Activated CD8-positive, alpha-beta memory T cell treated with anti-CD3 and anti-CD28 coated beads for 48 hours (primary cell): ENCODE measurements at regions not wholly inside any gene's neighbourhood (a gene's known extent, or its start where the extent isn't known, plus 50 kb on each side); places are given as distances from the start of the nearest gene placed in this dataset.
"Not testable (repeated sequence)": the region's sequence is repeated elsewhere in the genome, so short reads cannot be mapped to it uniquely, and the experiment has no call there.

Experiments used
- DNase-seq, 3 experiments: peaks; one replicate each; pipeline ENCODE4 v3.0.0-alpha.2; 2020; ENCODE audit warnings: low read depth in 2 of 3, low spot score in 2 of 3

DNA sequence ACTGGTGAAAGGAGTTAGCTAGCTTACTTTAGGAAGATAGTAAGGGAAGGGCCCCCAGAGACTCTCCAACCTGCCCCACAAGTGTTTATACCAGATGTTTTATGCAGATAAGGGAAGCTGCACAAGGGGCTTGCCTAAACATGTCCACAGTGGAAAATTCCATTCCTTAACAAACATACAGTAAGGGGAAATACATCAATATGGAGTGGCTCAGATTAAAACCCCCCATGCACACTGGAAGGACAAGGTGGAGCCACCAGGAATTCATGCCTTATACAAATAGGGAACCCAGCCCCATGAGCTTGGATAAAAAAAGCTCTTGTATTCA lies 106.3 kb upstream of the GPBP1 start:
- DNase-seq = no peak

DNA sequence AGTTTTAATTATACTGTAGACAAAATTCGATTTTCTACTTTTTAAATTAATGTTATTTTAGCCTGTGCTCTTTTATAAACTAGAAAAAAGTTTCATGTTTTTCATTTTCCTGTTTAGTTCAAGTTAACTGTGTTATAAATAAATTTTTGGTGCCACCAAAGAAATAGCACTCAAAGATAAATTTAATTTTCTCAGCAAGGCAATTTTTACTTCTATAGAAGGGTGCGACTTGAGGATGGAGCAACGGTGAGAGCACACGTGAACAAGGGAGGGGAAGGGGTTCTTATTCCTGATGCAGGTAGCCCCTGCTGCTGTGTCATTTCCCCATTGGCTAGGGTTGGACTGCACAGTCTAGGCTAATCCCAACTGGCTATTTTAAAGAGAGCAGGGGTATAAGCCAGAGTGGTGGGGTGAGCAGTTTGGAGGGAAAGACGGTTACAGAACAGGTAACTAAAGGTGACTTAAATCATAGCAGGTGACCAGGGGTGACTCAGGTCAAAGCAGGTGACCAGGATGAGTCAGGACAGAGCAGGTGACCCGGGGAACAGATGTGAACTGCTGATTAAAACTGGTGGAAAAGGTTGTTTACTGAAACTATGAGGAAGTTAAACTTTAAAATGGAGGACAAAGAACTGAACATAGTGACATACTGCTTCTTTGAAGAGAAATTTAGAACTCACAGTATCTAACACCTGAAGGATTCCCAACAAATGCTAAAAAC lies 104.6 kb upstream of the GPBP1 start:
- no peak for DNase-seq

DNA sequence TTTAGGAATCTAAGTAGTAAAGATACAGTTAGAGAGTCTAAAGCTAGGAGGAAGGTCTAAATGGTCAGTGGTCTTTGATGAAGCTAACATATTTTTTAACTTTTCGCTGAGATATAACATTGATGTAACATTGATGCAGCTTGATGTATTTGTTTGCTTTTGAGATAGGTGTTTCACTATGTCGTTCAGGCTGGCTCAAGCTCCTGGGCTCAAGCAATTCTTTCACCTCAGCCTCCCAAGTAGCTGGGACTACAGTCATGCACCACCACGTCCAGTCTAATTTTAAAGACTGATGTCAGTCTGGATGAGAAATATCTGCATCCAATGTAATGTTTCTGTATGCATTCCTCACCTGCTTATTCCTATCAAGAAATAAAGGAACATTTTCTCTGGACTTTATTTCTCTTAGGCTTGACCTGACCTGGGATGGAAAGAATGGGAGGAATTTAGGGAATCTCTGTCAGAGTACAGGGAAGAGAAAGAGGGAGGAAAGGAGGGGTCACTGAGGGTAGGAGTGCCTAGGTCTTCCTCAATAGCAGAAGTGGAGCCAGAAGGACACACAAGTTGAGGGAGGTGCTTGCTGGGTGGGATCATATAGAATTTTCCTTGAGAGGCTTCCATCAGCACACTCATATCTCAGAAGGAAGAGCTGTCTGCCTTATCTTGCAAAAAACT lies 101.5 kb upstream of the GPBP1 start:
- DNase-seq = no peak

DNA sequence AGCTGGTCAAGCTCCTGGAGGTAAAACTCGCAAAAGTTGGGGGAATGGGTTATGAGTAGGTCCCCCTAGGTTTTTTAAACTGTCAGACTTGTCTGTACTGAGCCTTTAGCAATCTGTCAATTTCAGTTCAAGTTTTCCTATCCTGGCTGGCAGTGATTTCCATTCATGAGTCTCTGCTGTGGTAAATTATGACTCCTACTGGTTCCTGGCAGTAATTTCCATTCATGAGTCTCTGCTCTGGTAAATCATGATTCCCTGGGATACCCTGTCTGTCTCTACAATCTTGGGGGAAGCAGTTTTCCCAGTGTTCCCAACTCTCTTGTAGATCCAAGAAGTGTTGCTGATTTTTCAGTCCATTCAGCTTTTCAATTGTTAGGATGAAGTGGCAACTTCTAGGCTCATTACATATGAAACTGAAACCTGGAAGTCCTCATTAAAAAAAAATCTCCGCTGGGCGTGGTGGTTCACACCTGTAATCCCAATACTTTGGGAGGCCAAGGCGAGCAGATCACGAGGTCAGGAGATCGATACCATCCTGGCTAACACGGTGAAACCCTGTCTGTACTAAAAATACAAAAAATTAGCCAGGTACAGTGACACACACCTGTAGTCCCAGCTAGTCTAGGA lies 91.3 kb upstream of the GPBP1 start:
- no peak for DNase-seq

DNA sequence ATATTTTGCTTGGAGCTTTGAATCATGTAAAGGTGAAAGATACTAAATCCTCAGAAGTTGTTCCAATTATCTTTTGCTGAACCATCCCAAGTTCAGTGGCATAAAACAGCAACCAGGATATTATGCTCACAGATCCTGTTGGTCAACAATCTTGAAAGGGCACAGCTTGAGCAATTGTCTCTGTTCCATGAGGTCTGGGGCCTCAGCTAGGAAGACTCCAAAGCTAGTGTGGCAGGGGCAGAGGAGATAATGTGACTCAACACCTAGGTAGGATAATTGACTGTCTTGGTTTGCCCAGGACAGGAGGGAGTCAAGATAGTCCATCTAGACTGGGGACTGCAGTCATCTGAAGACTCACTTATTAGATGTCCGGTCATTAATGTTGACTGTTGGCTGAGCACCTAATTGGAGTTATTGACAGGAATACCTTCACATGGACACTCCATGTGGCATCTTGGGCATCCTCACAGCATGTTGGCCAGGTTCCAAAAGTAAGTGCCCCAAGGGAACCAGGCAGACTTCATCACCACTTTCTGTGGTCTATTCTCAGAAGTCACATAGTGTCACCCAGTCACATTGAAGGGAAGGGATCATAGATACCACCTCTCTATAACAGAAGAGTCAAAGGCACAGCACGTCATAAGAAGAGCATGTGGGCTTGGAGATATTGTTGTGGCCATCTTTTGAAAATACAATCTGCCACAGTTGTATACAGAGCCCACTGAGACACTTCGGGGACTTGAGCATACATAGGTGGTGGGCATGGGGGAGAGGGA lies 88.4 kb upstream of the GPBP1 start:
- DNase-seq = no peak

DNA sequence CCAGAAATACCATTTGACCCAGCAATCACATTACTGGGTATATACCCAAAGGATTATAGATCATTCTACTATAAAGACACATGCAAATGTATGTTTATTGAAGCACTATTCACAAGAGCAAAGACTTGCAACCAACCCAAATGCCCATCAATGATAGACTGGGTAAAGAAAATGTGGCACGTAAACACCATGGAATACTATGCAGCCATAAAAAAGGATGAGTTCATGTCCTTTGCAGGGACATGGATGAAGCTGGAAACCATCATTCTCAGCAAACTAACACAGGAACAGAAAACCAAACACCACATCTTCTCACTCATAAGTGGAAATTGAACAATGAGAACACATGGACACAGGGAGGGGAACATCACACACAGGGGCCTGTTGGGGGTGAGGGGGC lies 85.9 kb upstream of the GPBP1 start:
- DNase-seq = not testable (repeated sequence)

DNA sequence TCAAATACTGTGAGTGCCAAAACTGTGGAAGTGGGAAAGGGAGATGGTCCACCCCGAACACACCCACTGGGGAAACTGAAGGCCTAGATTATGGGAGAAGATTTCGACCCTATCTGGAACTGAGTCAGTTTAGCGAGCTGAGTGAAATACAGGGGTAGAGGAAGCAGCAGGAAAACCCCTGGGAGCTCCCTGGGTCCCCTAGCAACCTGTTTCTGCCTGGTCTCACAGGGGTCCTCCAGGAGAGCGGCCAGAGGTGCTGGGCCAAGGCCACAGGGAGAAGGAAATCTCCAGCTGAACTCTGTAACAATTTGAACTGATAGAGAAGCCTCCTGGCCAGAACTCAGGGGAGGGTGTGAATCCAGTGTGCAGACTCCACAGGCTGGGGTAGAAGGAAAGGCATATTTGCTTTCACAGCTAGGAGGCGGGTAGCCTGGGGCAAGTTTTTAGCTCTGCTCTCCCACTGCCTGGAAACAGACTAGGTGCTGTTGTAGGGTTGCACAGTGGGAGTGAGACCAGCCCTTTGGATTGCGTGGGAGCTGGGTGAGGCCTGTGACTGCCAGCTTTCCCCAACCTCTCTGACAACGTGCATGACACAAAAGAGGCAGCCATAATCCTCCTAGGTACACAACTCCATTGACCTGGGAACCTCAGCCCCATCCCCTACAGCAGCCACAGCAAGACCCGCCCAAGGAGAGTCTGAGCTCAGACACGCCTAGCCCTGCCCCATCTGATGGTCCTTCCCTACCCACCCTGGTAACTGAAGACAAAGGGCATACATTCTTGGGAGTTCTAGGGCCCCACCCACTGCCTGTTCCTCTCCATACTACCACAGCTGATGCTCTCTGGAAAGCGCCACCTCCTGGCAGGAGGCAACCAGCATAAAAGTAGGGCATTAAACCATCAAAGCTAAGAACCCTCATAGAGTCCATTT lies 78.8 kb upstream of the GPBP1 start:
- no peak for DNase-seq

DNA sequence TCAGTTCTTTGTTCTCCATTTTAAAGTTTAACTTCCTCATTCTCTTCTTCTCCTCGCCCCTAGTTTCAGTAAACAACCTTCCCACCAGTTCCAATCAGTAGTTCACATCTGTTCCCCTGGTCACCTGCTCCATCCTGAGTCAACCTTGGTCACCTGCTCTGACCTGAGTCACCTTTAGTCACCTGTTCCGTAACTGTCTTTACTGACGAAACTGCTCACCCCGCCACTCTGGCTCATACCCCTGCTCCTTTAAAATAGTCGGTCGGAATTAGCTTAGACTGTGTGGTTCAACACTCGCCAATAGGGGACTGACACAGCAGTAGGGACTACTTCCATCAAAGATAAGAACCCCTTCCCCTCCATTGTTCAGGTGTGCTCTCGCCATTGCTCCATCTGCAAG lies 76.3 kb upstream of the GPBP1 start:
- no peak for DNase-seq

DNA sequence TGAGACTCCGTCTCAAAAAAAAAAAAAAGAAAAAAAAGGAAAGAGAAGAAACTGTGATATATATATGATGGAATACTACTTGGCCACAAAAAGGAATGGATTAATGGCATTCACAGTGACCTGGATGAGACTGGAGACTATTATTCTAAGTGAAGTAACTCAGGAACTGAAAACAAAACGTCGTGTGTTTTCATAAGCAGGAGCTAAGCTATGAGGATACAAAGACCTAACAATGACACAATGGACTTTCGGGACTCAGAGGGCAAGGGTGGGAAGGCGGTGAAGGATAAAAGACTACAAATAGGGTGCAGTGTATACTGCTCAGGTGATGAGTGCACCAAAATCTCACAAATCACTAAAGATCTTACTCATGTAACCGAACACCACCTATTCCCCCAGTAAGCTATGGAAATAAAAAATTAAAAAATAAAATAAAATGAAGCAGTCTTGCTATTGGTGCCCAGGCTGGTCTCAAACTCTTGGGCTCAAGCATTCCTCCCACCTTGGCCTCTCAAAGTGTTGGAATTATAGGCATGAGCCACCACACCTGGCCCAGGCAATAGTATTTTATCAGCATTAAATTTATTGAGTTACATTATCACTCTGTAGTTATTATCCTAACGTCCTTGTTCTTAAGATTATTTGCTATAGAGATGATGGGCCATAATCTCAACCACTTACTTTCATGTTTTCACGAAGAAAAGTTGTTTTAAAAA lies 71.5 kb upstream of the GPBP1 start:
- DNase-seq = no peak

DNA sequence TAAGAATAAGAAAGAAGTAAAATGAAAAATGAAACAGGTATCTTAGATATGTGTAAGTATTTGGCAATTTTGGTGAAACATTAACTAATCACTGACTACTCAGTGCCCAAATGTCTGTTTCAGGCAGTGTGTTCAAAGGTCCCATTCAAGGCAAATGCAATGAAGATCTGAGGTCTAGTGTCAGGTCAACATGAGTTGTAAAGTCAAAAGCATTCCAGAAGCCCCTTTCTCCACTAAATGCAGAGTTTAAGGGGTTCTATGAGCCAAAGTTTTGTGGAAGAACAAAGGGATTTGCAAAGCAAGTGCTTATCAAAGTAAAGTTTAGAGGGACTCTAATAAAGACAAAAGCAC lies 71.0 kb upstream of the GPBP1 start:
- DNase-seq = no peak

DNA sequence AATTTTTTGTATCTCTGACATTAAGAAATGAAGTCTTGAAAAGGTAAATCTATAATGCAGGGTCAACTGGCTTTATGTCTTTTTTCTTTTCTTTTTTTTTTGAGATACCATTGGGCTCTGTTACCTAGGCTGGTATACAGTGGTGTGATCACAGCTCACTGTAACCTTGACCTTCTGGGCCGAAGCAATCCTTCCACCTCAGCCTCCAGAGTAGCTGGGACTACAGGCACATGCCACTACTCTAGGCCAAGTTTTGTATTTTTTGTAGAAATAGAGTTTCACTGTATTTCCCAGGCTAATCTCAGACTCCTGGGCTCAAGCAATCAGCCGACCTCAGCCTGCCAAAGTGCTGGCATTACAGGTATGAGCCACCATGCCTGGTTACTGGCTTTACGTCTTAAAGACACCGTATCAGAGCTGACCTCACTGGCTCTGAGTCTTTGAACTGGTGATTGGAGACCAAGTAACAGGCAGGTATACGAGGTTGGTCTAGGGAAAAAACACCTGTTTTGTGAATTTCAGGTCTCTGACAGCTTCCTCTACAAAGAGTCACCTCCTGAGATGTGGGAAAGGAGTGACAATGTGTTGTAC lies 70.4 kb upstream of the GPBP1 start:
- DNase-seq = no peak

DNA sequence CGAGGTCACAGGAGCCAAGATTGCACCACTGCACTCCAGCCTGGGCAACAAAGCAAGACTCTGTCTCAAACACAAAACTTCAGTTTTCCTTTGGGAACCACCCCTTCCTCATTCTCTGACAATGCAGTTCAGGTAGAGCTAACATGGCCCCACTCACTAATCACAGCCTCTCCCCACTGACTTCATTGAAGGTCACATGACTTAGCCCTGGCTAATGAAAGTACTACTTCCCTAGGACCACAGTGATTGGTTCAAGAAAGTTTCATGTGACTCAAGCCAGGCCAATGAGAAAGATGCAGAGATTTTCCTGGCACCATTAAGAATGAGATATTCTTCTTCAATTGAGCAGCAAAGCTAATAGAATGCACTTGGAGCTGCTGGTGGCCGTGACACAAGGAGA lies 67.2 kb upstream of the GPBP1 start:
- no peak for DNase-seq

DNA sequence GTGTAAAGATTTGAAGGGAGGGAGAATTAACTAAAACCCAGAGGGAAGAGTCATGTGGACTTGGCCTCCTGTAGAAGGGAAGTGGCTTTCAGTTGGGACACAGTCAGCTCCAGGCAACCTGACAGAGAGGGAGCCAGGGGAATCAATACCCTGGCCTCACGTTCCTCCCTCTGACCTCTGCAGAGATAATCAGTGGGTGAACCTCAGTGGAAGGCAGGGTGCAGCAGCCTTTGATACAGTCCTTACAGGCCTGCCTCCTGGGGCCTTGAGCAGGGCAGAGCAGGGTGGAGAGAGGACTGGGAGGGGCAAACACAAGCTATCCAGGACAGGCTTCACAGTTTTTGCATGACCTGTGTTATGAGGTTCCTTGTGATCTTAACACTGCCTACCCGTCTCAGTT lies 61.9 kb upstream of the GPBP1 start:
- no peak for DNase-seq

DNA sequence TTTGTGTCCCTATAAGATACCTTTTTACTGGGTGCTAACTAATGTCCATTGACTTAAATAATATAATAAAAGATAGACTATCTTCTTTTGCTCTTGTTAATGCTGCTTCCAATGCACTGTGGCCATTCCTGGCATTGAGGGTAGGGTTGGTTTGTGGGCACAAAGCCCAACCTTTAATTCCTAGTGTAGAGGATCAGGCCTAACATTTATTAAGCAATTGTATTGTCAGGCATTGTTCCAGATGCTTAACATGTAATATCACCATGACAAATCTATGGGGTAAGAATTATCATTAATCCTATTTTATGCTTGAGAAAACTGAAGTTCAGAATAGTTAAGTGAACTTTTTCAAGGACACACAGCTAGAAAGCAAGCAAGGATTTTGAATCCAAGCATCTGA lies 60.4 kb upstream of the GPBP1 start:
- no peak for DNase-seq

DNA sequence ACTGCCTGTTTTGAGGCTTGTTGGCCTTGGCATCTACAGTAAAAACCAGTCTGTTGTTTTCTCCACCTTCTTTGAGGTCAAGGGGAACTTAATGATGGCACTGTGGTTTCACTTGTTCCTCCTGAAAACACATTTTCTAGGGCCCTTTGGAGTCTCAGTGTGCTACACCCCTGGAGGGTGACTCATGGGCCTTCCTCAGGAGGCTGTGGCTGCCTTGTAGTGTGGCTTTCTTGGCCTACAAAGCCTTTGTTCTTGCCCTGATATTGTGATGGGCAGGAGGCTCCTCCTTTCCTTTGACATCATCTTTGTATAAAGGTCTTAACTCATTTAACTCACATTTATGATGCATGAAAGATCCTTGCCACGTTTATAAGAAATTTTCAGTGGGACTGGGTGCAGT lies 56.3 kb upstream of the GPBP1 start:
- peak in 2 of 3 experiments; percentile 13 to 23 for DNase-seq

DNA sequence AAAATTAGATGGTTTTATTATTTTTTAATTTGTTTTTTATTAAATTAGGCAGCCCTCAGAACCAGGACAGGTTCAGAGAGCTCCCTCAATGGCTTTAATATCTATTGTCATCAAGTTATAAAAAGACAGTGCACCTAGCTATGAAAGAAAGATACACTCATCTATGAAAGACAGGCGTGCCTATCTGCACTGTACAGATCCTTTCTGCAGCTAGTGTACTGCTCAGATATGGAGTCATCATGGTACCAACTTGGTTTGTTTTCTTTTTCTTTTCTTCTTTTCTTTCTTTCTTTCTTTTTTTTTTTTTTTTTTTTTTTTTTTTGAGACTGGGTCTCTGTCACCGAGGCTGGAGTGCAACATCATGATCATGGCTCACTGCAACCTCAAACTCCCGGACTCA lies 54.8 kb upstream of the GPBP1 start:
- no peak for DNase-seq

DNA sequence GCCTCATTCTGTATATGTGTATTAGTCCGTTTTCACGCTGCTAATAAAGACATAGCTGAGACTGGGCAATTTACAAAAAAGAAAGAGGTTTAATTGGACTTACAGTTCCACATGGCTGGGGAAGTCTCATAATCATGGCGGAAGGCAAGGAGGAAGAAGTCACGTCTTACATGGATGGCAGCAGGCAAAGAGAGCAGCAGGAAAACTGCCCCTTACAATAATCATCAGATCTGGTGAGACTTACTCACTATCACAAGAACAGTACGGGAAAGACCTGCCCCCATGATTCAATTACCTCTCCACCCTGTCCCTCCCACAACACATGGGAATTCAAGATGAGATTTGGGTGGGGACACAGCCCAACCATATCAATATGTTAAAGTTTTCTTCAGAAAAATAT lies 49.8 kb upstream of the GPBP1 start:
- DNase-seq = no peak
